H9 (cell line): ENCODE measurements at regions not wholly inside any gene's neighbourhood (a gene's known extent, or its start where the extent isn't known, plus 50 kb on each side); places are given as distances from the start of the nearest gene placed in this dataset.

Experiments
- DNase-seq: peaks from one replicate; pipeline ENCODE4 v3.0.0-alpha.2; 2017
- H2AFZ ChIP-seq: one replicate; pipeline ENCODE4 v1.6.1; 2013; ENCODE audit warnings: mild to moderate bottlenecking, low read length, control low read depth, moderate library complexity
- H2AK5ac ChIP-seq: 2 replicates; pipeline ENCODE4 v1.6.1; 2013; ENCODE audit warnings: low read length, control low read depth, mixed read lengths; ENCODE audit not compliant: insufficient read length
- H2BK120ac ChIP-seq: one replicate; pipeline ENCODE4 v1.6.1; 2013; ENCODE audit warnings: low read depth, mild to moderate bottlenecking, low read length, control low read depth, inconsistent platforms; ENCODE audit not compliant: poor library complexity, severe bottlenecking
- H2BK12ac ChIP-seq: 2 replicates; pipeline ENCODE4 v1.6.1; 2013; ENCODE audit warnings: low read length, control low read depth, mixed read lengths, low read depth; ENCODE audit not compliant: insufficient read length
- H2BK15ac ChIP-seq: 2 replicates; pipeline ENCODE4 v1.6.1; 2013; ENCODE audit warnings: low read depth, low read length, control low read depth
- H2BK20ac ChIP-seq: one replicate; pipeline ENCODE4 v1.6.1; 2013; ENCODE audit warnings: low read depth, mild to moderate bottlenecking, low read length, control low read depth, inconsistent platforms; ENCODE audit not compliant: poor library complexity, severe bottlenecking
- H2BK5ac ChIP-seq: 2 replicates; pipeline ENCODE4 v1.6.1; 2013; ENCODE audit warnings: low read length, control low read depth, mixed read lengths; ENCODE audit not compliant: insufficient read length
- H3K14ac ChIP-seq: 2 replicates; pipeline ENCODE4 v1.6.1; 2013; ENCODE audit warnings: low read length, control low read depth; ENCODE audit not compliant: insufficient read depth
- H3K18ac ChIP-seq: 2 replicates; pipeline ENCODE4 v1.6.1; 2013; ENCODE audit warnings: low read depth, mild to moderate bottlenecking, mixed read lengths, low read length, control low read depth; ENCODE audit not compliant: insufficient read length
- H3K23ac ChIP-seq: 2 replicates; pipeline ENCODE4 v1.6.1; 2013; ENCODE audit warnings: low read length, control low read depth, mixed read lengths, low read depth; ENCODE audit not compliant: insufficient read length
- H3K23me2 ChIP-seq: 2 replicates; pipeline ENCODE4 v1.6.1; 2013; ENCODE audit warnings: low read depth, mild to moderate bottlenecking, mixed read lengths, low read length, control low read depth; ENCODE audit not compliant: insufficient read length, poor library complexity, severe bottlenecking
- H3K27ac ChIP-seq: 2 replicates; pipeline ENCODE4 v1.5.1; 2013; ENCODE audit warnings: low read length, control low read depth, mixed read lengths, low read depth; ENCODE audit not compliant: insufficient read length
- H3K27me3 ChIP-seq: 2 replicates; pipeline ENCODE4 v1.6.1; 2013; ENCODE audit warnings: low read length, control low read depth, inconsistent platforms; ENCODE audit not compliant: insufficient read depth
- H3K4ac ChIP-seq: 2 replicates; pipeline ENCODE4 v1.6.1; 2013; ENCODE audit warnings: low read depth, mild to moderate bottlenecking, control low read depth, inconsistent platforms, low read length, moderate library complexity
- H3K4me1 ChIP-seq: 2 replicates; pipeline ENCODE4 v1.6.1; 2013; ENCODE audit warnings: low read length, control low read depth, inconsistent platforms; ENCODE audit not compliant: insufficient read depth
- H3K4me2 ChIP-seq: 2 replicates; pipeline ENCODE4 v1.6.1; 2013; ENCODE audit warnings: low read length, control low read depth, mixed read lengths; ENCODE audit not compliant: insufficient read length, insufficient read depth
- H3K56ac ChIP-seq: 2 replicates; pipeline ENCODE4 v1.6.1; 2013; ENCODE audit warnings: low read depth, mild to moderate bottlenecking, mixed read lengths, low read length, control low read depth; ENCODE audit not compliant: insufficient read length
- H3K79me1 ChIP-seq: 2 replicates; pipeline ENCODE4 v1.6.1; 2013; ENCODE audit warnings: low read depth, mild to moderate bottlenecking, moderate library complexity, low read length, control low read depth, inconsistent platforms; ENCODE audit not compliant: insufficient read depth, poor library complexity, severe bottlenecking
- H3K79me2 ChIP-seq: 2 replicates; pipeline ENCODE4 v1.6.1; 2013; ENCODE audit warnings: low read length, control low read depth, inconsistent platforms; ENCODE audit not compliant: insufficient read depth
- H3K9ac ChIP-seq: 2 replicates; pipeline ENCODE4 v1.6.1; 2013; ENCODE audit warnings: low read length, control low read depth, mixed read lengths; ENCODE audit not compliant: insufficient read length; ENCODE audit errors: extremely low read depth
- H3K9me3 ChIP-seq: one replicate; pipeline ENCODE4 v1.6.1; 2013; ENCODE audit warnings: low read depth, low read length, inconsistent platforms; ENCODE audit not compliant: control insufficient read depth
- H3T11ph ChIP-seq: one replicate; pipeline ENCODE4 v1.6.1; 2013; ENCODE audit warnings: mild to moderate bottlenecking, low read length, control low read depth, inconsistent platforms
- H4K20me1 ChIP-seq: one replicate; pipeline ENCODE4 v1.6.1; 2013; ENCODE audit not compliant: control insufficient read depth, insufficient read length, insufficient read depth
- H4K5ac ChIP-seq: 2 replicates; pipeline ENCODE4 v1.6.1; 2013; ENCODE audit warnings: low read depth, mild to moderate bottlenecking, mixed read lengths, low read length, control low read depth; ENCODE audit not compliant: insufficient read length
- H4K8ac ChIP-seq: replicated peaks from 2 replicates; pipeline ENCODE4 v1.6.1; 2013; ENCODE audit warnings: low read length, control low read depth, mixed read lengths, low read depth; ENCODE audit not compliant: insufficient read length
- H4K91ac ChIP-seq: 2 replicates; pipeline ENCODE4 v1.6.1; 2013; ENCODE audit warnings: low read depth, mild to moderate bottlenecking, moderate library complexity, mixed read lengths, low read length, control low read depth; ENCODE audit not compliant: insufficient read length
- H3K27ac Mint-ChIP-seq, 3 experiments: 2 replicates in 2 of 3; 3 replicates in 1 of 3; pipeline ENCODE4 v1.8.0; 2020 to 2021; ENCODE audit warnings: mixed read lengths in 3 of 3, mild to moderate bottlenecking in 1 of 3, moderate library complexity in 1 of 3
- H3K27me3 Mint-ChIP-seq: 2 replicates; pipeline ENCODE4 v1.8.0; 2021; ENCODE audit warnings: low read depth, mild to moderate bottlenecking, moderate library complexity, mixed read lengths
- H3K36me3 Mint-ChIP-seq, 3 experiments: 2 replicates in 2 of 3; 3 replicates in 1 of 3; pipeline ENCODE4 v1.8.0; 2020 to 2021; ENCODE audit warnings: low read depth in 3 of 3, mixed read lengths in 3 of 3; ENCODE audit not compliant: insufficient read depth in 1 of 3
- H3K4me1 Mint-ChIP-seq, 2 experiments: 2 replicates each; pipeline ENCODE4 v1.8.0; 2020; ENCODE audit warnings: mixed read lengths in 2 of 2
- H3K4me3 Mint-ChIP-seq, 2 experiments: 2 replicates in 1 of 2; 3 replicates in 1 of 2; pipeline ENCODE4 v1.8.0; 2020 to 2021; ENCODE audit warnings: mild to moderate bottlenecking in 2 of 2, mixed read lengths in 2 of 2, moderate library complexity in 1 of 2
- H3K9me3 Mint-ChIP-seq, 2 experiments: 2 replicates in 1 of 2; 3 replicates in 1 of 2; pipeline ENCODE4 v1.8.0; 2020; ENCODE audit warnings: mild to moderate bottlenecking in 2 of 2, mixed read lengths in 2 of 2, moderate library complexity in 1 of 2
- WGBS: extraction: QIAGEN DNeasy Blood & Tissue Kit; methylation state at CpG from one replicate; pipeline ENCODE4 v1.1.7; 2013; ENCODE audit warnings: missing lambda C conversion rate, low lambda C conversion rate, mixed read lengths; ENCODE audit not compliant: insufficient read length; ENCODE audit errors: extremely low coverage; 5-methylcytosine and 5-hydroxymethylcytosine counted together
- TF ChIP-seq, protein P1 (sequence below): fragments of 200-600 bp; sonication (generic); conservative IDR thresholded peaks from 3 replicates; pipeline ENCODE4 v1.8.0; 2021; ENCODE audit warnings: antibody characterized with exemption, mild to moderate bottlenecking

DNA sequence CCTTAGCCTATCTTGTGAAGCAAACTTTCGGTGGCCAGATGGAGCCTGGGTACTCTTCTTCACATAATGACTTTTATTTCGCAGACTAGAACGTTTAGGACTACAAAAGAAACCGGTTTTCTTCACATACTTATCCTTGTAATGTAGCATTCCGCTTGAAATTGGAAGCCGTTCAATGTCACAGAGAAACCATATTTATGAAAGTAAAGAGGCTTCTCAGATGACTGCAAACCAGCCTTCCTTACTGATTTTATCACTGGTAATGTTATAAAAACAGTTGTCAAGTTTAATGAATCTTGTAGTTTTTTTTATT is 94.1 kb downstream of the PPIAL4G start:
- H2AFZ ChIP-seq, result peak overlapping the region; percentile 53
- H3K9ac ChIP-seq, result no peak overlapping the region
- H4K91ac ChIP-seq, result no peak overlapping the region
- DNase-seq, result no peak
- no peak overlapping the region for H2BK12ac ChIP-seq
- H3K18ac ChIP-seq, result no peak overlapping the region
- no peaks in the 10 kb centered on the region; the same call in 1 of the 2 replicates for H3K4me1 ChIP-seq
- H4K20me1 ChIP-seq, result no peaks in the 10 kb centered on the region
- H4K5ac ChIP-seq, result no peak overlapping the region
- H3K79me1 ChIP-seq, result no peaks in the 10 kb centered on the region
- H3K27me3 ChIP-seq, result no peaks in the 10 kb centered on the region
- no peak overlapping the region for H2BK5ac ChIP-seq
- WGBS, result no CpG with 5 or more reads among the region's 6 CpGs
- no peak overlapping the region for H3T11ph ChIP-seq
- TF ChIP-seq, protein P1, sequence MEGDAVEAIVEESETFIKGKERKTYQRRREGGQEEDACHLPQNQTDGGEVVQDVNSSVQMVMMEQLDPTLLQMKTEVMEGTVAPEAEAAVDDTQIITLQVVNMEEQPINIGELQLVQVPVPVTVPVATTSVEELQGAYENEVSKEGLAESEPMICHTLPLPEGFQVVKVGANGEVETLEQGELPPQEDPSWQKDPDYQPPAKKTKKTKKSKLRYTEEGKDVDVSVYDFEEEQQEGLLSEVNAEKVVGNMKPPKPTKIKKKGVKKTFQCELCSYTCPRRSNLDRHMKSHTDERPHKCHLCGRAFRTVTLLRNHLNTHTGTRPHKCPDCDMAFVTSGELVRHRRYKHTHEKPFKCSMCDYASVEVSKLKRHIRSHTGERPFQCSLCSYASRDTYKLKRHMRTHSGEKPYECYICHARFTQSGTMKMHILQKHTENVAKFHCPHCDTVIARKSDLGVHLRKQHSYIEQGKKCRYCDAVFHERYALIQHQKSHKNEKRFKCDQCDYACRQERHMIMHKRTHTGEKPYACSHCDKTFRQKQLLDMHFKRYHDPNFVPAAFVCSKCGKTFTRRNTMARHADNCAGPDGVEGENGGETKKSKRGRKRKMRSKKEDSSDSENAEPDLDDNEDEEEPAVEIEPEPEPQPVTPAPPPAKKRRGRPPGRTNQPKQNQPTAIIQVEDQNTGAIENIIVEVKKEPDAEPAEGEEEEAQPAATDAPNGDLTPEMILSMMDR, result no peak
- H3K4me1 Mint-ChIP-seq, result peaks cover 18 to 26% of the 10 kb centered on the region in 2 experiments
- no peak overlapping the region for H3K56ac ChIP-seq
- H3K23ac ChIP-seq, result no peak overlapping the region
- H3K9me3 ChIP-seq, result no peaks in the 10 kb centered on the region
- peaks cover 3% of the 10 kb centered on the region for H3K27me3 Mint-ChIP-seq
- no peak overlapping the region for H3K27ac ChIP-seq
- peak overlapping the region; percentile 75 to 79 for H3K4me3 Mint-ChIP-seq
- no peaks in the 10 kb centered on the region for H3K79me2 ChIP-seq
- no peaks in the 10 kb centered on the region for H3K36me3 Mint-ChIP-seq
- no peak overlapping the region for H2BK20ac ChIP-seq
- H3K9me3 Mint-ChIP-seq, result no peaks in the 10 kb centered on the region
- H2BK120ac ChIP-seq, result no peak overlapping the region
- H3K23me2 ChIP-seq, result peaks cover 6% of the 10 kb centered on the region
- H3K4me2 ChIP-seq, result peak overlapping the region; percentile 62
- no peak overlapping the region for H3K4ac ChIP-seq
- H4K8ac ChIP-seq, result no peak overlapping the region
- no peak overlapping the region for H3K14ac ChIP-seq
- no peak overlapping the region for H2BK15ac ChIP-seq
- H2AK5ac ChIP-seq, result no peak overlapping the region
- peak overlapping the region; percentile 90 to 98 (median 96); a peak in 5 of 7 replicates for H3K27ac Mint-ChIP-seq
